ENCODE measurements at regions not wholly inside any gene's neighbourhood (a gene's known extent, or its start where the extent isn't known, plus 50 kb on each side); places are given as distances from the start of the nearest gene placed in this dataset.

DNA sequence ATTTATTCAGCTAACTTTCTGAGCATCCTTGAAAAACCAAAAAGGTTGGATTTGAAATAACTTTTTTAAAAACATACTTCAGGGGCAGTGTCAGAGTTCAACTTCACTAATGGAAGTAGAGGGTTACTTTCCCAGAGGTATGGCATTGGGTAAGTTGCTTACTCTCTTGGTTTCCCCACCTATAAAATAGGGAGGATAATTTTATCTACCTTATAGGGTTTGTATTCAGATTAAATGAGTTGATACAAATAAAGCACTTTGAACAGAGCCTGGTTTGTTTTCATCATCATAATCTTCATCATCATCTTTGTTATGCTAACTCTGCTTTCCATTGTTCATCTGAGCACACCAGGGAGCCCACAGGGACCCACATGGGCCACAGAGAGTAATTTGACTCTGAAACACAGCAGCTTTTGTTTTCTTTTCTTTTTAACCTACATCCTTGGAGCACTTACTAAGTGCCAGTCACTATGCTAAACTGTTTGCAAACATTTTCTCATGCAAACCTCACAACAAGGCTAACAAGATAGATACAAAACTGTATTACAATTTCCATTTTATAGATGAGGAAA, 179.1 kb upstream of the SLC24A2 start:
- Mint-ChIP-seq H3K27ac (no peak overlapping the region), H3K4me3 (no peak overlapping the region), H3K36me3 (ENCODE audit: insufficient read depth) (no peaks in the 10 kb centered on the region), H3K4me1 (ENCODE audit: low read depth in 2 of 2) (no peaks in the 10 kb centered on the region), H3K9me3 (no peaks in the 10 kb centered on the region), H3K27me3 (peaks cover 0 to 11% of the 10 kb centered on the region in 2 donors)
- ATAC-seq (replicated peaks), result no peak
- no peak for DNase-seq

DNA sequence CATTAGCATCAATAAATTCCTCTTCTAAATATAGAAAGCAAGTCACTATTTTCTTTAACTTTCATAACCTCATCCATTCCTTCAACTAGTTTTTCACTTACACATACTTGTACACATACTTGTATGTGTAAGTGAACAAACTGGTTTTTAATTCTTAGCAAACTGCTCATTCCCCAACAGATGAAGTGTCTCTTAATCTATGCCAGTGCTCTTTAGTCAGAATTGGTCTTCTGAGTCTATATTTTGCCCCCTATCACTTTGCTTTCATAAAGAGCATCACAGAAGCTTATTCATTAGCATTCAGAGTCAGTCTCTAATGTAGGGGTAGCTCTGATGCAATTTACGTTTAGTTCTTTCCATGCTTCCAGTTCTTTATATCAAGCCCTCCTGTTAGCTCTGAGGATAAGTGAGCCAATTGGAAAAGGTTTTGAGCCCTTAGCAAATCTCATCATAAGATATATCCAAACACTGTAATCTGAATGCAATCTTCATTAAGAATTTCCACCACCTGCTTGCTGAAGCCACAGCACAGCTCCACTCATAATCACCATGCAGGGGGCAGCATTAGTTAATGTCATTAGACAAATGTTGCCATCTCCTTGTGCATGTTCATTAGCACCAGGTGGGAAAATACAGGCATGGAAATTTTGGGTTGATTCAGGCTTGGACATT, 178.5 kb upstream of the SLC24A2 start:
- H3K4me3 Mint-ChIP-seq, result no peak overlapping the region
- DNase-seq (no peak), ATAC-seq (replicated peaks) (no peak)
- H3K36me3 Mint-ChIP-seq (ENCODE audit: insufficient read depth), result no peaks in the 10 kb centered on the region
- H3K4me1 Mint-ChIP-seq (ENCODE audit: low read depth in 2 of 2), result no peaks in the 10 kb centered on the region
- no peaks in the 10 kb centered on the region for H3K9me3 Mint-ChIP-seq
- peaks cover 0 to 13% of the 10 kb centered on the region in 2 donors for H3K27me3 Mint-ChIP-seq
- no peak overlapping the region for H3K27ac Mint-ChIP-seq

DNA sequence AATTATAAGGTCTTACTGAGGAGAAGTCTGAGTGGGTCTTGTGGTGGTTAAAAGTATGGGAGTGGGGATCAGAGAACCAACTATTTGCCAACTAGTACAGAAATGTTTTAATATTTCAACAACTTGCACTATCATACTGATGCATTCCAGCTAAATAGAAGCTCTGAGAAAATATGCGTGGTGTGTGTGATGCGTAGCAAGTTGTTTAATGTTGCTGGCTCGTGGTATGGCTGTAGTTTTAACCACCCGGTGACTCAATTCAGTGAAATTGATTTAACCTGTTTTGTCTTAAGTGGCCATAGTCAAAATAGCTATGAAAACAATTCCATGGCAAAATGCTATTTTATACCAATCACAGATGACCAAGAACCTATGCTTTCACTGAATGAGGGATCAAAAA, 176.5 kb upstream of the SLC24A2 start:
- Mint-ChIP-seq H3K4me1 (ENCODE audit: low read depth in 2 of 2) (no peaks in the 10 kb centered on the region), H3K27ac (no peak overlapping the region), H3K27me3 (peaks cover 0 to 23% of the 10 kb centered on the region in 2 donors), H3K36me3 (ENCODE audit: insufficient read depth) (no peaks in the 10 kb centered on the region), H3K9me3 (no peaks in the 10 kb centered on the region), H3K4me3 (no peak overlapping the region)
- ATAC-seq (replicated peaks), result no peak
- no peak for DNase-seq

DNA sequence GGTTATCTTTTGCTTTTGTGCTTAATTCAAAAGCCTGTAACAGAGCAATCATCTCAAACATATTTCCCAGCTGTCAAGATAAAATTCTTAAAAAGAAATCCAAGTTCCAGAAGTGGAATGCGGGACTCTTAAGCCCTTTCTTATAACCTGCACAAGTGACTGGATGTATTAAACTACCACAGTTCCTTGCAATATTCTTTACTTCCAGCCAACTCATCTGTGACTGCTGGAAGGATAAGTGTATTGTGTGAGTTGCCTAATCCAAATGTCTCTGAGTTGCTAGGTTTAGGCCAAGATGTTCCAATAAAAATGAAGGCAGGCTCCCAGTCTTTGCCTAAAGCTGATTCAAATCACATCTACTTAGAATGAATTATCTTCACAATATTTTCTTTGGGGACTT, 159.2 kb upstream of the SLC24A2 start:
- Mint-ChIP-seq H3K4me1 (ENCODE audit: low read depth in 2 of 2) (no peaks in the 10 kb centered on the region), H3K27ac (no peak overlapping the region), H3K4me3 (no peak overlapping the region), H3K9me3 (no peaks in the 10 kb centered on the region), H3K27me3 (peaks cover 16 to 22% of the 10 kb centered on the region in 2 donors), H3K36me3 (ENCODE audit: insufficient read depth) (no peaks in the 10 kb centered on the region)
- ATAC-seq (replicated peaks), result no peak
- no peak for DNase-seq

DNA sequence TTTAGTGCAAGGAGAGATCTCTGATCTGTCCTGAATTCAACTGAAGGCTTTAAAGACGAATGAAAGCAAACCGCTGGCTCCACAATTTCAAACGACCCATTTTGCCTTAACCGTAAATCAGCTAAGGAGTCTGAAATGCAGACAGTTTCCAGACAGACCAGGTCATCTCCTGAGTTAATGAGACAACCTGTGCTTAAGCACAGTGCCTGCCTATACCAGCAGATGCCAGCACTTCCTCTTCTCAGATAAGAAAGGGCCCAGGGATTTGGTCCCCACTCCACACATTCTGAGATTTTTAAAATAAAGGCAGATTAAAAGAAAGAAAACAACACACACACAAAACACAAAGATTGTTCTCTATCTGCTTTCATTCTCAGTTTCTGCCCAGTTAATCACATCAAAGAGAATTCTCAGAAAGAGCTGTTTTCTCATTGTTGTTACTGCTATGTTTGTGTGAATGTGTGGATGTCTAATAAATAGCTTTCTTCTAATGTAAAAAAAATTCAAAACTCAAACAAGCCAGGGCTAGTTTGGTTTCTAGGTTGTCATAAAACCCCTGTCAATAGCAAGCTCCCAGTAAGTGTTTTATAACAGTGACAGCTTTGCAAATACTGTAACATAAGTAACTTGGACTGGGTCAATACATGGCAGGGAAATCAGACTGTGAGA, 157.7 kb upstream of the SLC24A2 start:
- no peak overlapping the region for H3K27ac Mint-ChIP-seq

DNA sequence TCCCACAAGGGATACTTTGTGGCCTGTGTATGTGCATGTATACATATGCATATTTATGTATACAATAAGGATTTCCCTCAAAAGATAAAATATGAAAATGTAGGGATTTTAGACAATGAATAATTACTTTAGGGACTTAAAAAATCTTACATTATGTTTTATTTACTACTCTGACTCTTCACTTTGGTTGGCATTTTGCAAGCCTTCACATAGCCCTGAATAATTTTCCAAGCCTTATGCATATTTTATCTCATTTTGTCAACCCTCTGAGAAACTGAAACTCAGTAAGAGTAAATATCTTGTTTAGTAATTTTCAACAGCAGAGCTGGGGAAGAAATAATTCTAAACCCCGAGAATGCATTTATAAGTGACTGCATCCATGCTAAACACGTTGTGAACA, 153.0 kb upstream of the SLC24A2 start:
- H3K27me3 Mint-ChIP-seq, result peaks cover 22% of the 10 kb centered on the region in 2 donors
- H3K36me3 Mint-ChIP-seq (ENCODE audit: insufficient read depth), result no peaks in the 10 kb centered on the region
- no peaks in the 10 kb centered on the region for H3K4me1 Mint-ChIP-seq (ENCODE audit: low read depth in 2 of 2)
- no peak for ATAC-seq (replicated peaks)
- DNase-seq, result no peak
- no peaks in the 10 kb centered on the region for H3K9me3 Mint-ChIP-seq
- no peak overlapping the region for H3K4me3 Mint-ChIP-seq
- H3K27ac Mint-ChIP-seq, result no peak overlapping the region

More for the DNA sequence above, 157.7 kb upstream of the SLC24A2 start:
- H3K4me3 Mint-ChIP-seq, result no peak overlapping the region
- no peaks in the 10 kb centered on the region for H3K9me3 Mint-ChIP-seq
- peaks cover 22% of the 10 kb centered on the region in 2 donors for H3K27me3 Mint-ChIP-seq
- no peaks in the 10 kb centered on the region for H3K36me3 Mint-ChIP-seq (ENCODE audit: insufficient read depth)
- no peak for ATAC-seq (replicated peaks)
- H3K4me1 Mint-ChIP-seq (ENCODE audit: low read depth in 2 of 2), result no peaks in the 10 kb centered on the region
- DNase-seq, result no peak

DNA sequence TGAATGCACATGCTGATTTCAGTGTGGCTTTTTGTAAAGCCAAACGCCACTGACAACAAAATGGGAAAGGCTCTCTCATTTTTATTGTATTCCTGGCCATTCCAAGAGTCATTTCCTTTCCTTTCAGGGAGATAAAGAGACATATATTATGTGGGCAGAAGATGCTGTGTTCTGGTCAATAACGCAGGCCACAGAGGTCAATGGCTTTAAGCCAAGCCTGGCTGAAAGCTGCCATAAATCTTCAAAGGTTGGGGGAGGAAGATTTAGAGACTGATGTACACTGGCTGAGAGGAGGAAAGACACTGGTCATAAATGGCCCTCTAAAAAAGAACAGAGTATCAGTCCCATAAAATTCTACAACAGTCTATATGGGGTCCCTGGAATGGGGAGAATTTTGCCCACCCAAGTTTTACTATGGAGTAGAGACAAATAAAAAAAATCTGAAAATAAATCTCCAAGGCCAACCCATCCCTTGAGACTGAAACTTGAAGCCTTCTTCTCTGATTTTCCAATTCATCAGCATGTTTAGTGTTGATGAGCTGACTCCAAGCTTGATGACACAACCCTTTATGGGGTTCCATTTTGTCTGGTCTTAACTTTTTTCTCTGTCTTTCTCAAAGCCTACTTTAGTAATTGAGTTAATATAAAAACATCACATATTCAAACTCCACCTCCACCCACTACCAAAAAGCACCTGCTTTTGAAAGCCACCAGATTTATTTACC, 152.1 kb upstream of the SLC24A2 start:
- Mint-ChIP-seq H3K4me3 (no peak overlapping the region), H3K27ac (no peak overlapping the region), H3K27me3 (peaks cover 20 to 22% of the 10 kb centered on the region in 2 donors), H3K4me1 (ENCODE audit: low read depth in 2 of 2) (no peaks in the 10 kb centered on the region), H3K36me3 (ENCODE audit: insufficient read depth) (no peaks in the 10 kb centered on the region), H3K9me3 (no peaks in the 10 kb centered on the region)
- ATAC-seq (replicated peaks) (no peak), DNase-seq (no peak)

DNA sequence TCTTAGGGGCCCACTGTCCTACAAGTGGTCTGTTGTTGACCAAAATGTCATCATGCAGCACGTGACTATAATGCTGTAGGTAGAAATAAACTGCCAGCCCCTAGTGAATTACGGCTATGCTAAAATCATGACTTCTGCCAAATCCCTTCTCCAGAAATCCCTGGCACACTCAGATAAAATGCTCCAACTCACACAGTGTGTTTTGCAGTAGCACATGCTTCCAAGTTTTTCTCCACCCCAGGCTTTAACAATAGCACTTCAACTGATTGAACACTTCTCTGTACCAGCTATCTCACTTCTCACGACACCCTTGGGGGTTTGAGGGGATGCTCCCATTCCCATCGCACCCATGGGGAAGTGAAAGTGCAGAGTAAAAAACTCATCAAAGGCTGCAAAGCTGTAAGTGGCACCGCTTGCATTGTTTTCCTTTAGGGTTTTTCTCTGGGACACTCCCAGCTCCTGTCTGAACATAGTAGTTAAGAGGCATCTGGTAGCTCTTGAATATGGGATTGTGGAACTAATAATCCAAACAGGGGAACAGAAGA, 151.0 kb upstream of the SLC24A2 start:
- Mint-ChIP-seq H3K4me1 (ENCODE audit: low read depth in 2 of 2) (no peaks in the 10 kb centered on the region), H3K9me3 (no peaks in the 10 kb centered on the region), H3K4me3 (no peak overlapping the region), H3K27me3 (peaks cover 13 to 19% of the 10 kb centered on the region in 2 donors), H3K27ac (no peak overlapping the region), H3K36me3 (ENCODE audit: insufficient read depth) (no peaks in the 10 kb centered on the region)
- DNase-seq (no peak), ATAC-seq (replicated peaks) (no peak)

DNA sequence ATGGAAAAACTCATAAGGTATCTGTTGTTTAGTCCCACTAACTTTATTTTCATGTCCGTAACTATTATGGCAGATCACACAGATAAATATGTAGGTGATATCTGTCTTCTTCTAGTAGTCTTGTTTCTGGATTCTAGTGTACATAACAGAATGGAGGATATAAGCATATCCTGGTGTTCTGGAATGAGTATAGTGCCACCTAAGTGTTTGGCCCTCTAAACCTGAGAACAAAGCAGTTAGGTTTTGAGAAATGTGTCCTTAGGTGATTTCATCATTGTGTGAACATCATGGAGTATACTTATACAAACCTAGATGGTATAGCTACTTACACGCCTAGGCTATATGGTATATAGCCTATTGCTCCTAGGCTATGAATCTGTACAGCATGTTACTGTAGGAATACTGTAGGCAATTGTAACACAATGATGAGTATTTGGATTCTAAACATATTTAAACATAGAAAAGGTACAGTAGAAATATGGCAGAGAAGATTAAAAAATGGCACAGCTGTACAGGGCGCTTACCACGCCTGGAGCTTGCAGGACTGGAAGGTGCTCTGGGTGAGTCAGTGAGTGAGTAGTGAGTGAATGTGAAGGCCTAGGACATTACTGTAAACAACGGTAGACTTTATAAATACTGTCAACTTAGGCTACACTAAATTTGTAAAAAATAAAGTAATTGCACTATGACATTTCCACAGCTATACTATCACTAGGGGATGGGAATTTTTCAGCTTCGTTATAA, 150.3 kb upstream of the SLC24A2 start:
- Mint-ChIP-seq H3K4me1 (ENCODE audit: low read depth in 2 of 2) (peaks cover 0 to 4% of the 10 kb centered on the region in 2 donors), H3K9me3 (no peaks in the 10 kb centered on the region), H3K27ac (no peak overlapping the region)

DNA sequence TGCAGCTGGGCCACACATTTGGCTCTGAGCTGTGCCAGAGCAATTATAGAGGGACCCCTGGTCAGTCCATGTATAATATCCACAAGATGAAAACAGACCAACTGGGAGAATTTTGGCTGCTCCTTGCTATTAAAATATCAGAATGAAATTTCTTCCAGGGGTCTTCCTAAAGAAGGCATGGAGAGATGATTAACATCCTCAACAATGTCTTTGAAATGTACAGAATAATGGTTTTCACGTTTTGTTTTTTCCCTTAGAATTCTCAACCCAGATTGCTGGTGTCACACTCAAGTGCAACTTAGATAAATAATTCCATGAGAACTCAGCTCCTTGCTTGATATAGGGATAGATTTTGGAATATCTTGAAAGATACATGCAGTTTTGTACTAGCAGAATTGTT, 148.3 kb upstream of the SLC24A2 start:
- H3K27me3 Mint-ChIP-seq, result peaks cover 5 to 17% of the 10 kb centered on the region in 2 donors
- no peaks in the 10 kb centered on the region for H3K36me3 Mint-ChIP-seq (ENCODE audit: insufficient read depth)
- no peak overlapping the region for H3K27ac Mint-ChIP-seq
- H3K4me1 Mint-ChIP-seq (ENCODE audit: low read depth in 2 of 2), result peaks cover 0 to 5% of the 10 kb centered on the region in 2 donors
- no peaks in the 10 kb centered on the region for H3K9me3 Mint-ChIP-seq
- no peak overlapping the region for H3K4me3 Mint-ChIP-seq
- DNase-seq (no peak), ATAC-seq (replicated peaks) (no peak)

More for the DNA sequence above, 150.3 kb upstream of the SLC24A2 start:
- no peak for DNase-seq
- ATAC-seq (replicated peaks), result no peak
- no peak overlapping the region for H3K4me3 Mint-ChIP-seq
- peaks cover 13 to 17% of the 10 kb centered on the region in 2 donors for H3K27me3 Mint-ChIP-seq
- H3K36me3 Mint-ChIP-seq (ENCODE audit: insufficient read depth), result no peaks in the 10 kb centered on the region

DNA sequence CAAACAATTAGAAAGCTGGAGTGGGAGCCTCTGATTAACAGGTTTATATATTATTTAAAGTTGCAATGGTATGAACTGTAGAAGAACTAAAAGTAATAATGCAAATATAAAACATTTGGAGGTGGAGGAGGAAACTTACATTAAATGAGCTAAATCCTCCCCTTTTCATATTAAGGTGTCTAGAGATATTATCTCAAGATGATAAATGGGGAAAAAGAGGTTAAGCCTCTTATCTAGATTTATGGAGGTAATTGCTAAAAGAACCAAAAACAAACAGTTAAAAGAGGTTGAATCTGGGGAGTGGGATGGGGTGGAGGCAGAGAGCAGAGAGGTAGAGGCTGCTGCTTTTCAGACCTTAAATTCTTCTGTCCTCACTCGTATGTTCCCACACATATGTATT, 147.8 kb upstream of the SLC24A2 start:
- no peaks in the 10 kb centered on the region for H3K9me3 Mint-ChIP-seq
- ATAC-seq (replicated peaks), result no peak
- H3K4me1 Mint-ChIP-seq (ENCODE audit: low read depth in 2 of 2), result peaks cover 0 to 5% of the 10 kb centered on the region in 2 donors
- DNase-seq, result no peak
- no peak overlapping the region for H3K4me3 Mint-ChIP-seq
- H3K27ac Mint-ChIP-seq, result no peak overlapping the region
- no peaks in the 10 kb centered on the region for H3K36me3 Mint-ChIP-seq (ENCODE audit: insufficient read depth)
- peaks cover 5 to 17% of the 10 kb centered on the region in 2 donors for H3K27me3 Mint-ChIP-seq

DNA sequence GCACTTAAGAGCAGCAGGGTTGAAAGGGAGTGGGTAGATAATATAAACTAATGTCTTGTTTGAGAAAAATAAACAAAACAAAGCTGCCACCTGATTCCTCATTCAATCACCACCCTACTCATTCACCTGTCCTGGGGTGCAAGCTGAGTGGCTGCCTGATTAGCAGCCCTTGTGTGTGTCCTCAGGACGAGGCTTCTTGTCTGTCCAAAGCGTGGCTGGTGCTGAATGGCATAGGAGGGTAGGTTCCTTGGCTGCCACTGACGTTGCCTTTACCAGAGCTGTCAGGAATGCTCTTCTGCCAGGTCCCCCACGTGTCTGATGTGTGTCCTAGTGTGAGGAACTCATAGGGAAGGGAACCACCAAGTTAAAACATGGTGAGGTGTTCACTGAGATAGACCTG, 146.6 kb upstream of the SLC24A2 start:
- H3K27ac Mint-ChIP-seq, result no peak overlapping the region
- no peak for DNase-seq
- H3K4me3 Mint-ChIP-seq, result no peak overlapping the region
- no peaks in the 10 kb centered on the region for H3K36me3 Mint-ChIP-seq (ENCODE audit: insufficient read depth)
- H3K9me3 Mint-ChIP-seq, result no peaks in the 10 kb centered on the region
- peaks cover 5 to 17% of the 10 kb centered on the region in 2 donors for H3K27me3 Mint-ChIP-seq
- peaks cover 0 to 5% of the 10 kb centered on the region in 2 donors for H3K4me1 Mint-ChIP-seq (ENCODE audit: low read depth in 2 of 2)
- ATAC-seq (replicated peaks), result no peak

Data from effector memory CD8-positive, alpha-beta T cell (primary cell).